B cell (primary cell): ENCODE measurements at regions not wholly inside any gene's neighbourhood (a gene's known extent, or its start where the extent isn't known, plus 50 kb on each side); places are given as distances from the start of the nearest gene placed in this dataset.

ENCODE experiments used
- EZH2 ChIP-seq: IDR thresholded peaks from 2 replicates; pipeline ENCODE4 v1.6.1; 2012; ENCODE audit warnings: borderline replicate concordance, low read depth, mild to moderate bottlenecking, moderate library complexity, low read length; ENCODE audit not compliant: insufficient read depth, poor library complexity, severe bottlenecking
- TF ChIP-seq, protein P1 (sequence below): fragments of 200-600 bp; IDR thresholded peaks from one replicate; pipeline ENCODE4 v1.8.0; 2022; ENCODE audit warnings: antibody characterized with exemption, mild to moderate bottlenecking

- TF ChIP-seq, protein P1, sequence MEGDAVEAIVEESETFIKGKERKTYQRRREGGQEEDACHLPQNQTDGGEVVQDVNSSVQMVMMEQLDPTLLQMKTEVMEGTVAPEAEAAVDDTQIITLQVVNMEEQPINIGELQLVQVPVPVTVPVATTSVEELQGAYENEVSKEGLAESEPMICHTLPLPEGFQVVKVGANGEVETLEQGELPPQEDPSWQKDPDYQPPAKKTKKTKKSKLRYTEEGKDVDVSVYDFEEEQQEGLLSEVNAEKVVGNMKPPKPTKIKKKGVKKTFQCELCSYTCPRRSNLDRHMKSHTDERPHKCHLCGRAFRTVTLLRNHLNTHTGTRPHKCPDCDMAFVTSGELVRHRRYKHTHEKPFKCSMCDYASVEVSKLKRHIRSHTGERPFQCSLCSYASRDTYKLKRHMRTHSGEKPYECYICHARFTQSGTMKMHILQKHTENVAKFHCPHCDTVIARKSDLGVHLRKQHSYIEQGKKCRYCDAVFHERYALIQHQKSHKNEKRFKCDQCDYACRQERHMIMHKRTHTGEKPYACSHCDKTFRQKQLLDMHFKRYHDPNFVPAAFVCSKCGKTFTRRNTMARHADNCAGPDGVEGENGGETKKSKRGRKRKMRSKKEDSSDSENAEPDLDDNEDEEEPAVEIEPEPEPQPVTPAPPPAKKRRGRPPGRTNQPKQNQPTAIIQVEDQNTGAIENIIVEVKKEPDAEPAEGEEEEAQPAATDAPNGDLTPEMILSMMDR, result no peak
- TF ChIP-seq EZH2, result no peak
Measured at GRCh38 chr3:110430146-110430545, 641.5 kb upstream of the NECTIN3 start.
